ENCODE measurements at regions not wholly inside any gene's neighbourhood (a gene's known extent, or its start where the extent isn't known, plus 50 kb on each side); places are given as distances from the start of the nearest gene placed in this dataset.

- H3K4me3 ChIP-seq (ENCODE audit: severe bottlenecking), result no peak overlapping the region
- TF ChIP-seq, protein P1, sequence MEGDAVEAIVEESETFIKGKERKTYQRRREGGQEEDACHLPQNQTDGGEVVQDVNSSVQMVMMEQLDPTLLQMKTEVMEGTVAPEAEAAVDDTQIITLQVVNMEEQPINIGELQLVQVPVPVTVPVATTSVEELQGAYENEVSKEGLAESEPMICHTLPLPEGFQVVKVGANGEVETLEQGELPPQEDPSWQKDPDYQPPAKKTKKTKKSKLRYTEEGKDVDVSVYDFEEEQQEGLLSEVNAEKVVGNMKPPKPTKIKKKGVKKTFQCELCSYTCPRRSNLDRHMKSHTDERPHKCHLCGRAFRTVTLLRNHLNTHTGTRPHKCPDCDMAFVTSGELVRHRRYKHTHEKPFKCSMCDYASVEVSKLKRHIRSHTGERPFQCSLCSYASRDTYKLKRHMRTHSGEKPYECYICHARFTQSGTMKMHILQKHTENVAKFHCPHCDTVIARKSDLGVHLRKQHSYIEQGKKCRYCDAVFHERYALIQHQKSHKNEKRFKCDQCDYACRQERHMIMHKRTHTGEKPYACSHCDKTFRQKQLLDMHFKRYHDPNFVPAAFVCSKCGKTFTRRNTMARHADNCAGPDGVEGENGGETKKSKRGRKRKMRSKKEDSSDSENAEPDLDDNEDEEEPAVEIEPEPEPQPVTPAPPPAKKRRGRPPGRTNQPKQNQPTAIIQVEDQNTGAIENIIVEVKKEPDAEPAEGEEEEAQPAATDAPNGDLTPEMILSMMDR (IDR thresholded peaks at IDR 0.05; ENCODE audit: poor library complexity, severe bottlenecking), result no peak
- DNase-seq (ENCODE audit: low spot score), result no peak
These were observed 107.0 kb upstream of the PALS2 start for GRCh38 chr7:24466168-24466768.

GRCh38 chr7:24469118-24469517, 104.1 kb upstream of the PALS2 start:
- no peak overlapping the region for H3K4me3 ChIP-seq (ENCODE audit: severe bottlenecking)
- H3K9me3 ChIP-seq (ENCODE audit: severe bottlenecking), result no peaks in the 10 kb centered on the region
- H3K36me3 ChIP-seq (ENCODE audit: low read depth), result no peaks in the 10 kb centered on the region
- ATAC-seq (ENCODE audit: low read depth) (no peak), DNase-seq (ENCODE audit: low spot score) (no peak)
- H3K27ac ChIP-seq (ENCODE audit: poor library complexity, severe bottlenecking), result no peak overlapping the region
- H3K4me1 ChIP-seq (ENCODE audit: insufficient read depth, poor library complexity, severe bottlenecking), result no peaks in the 10 kb centered on the region
- TF ChIP-seq, protein P1 (IDR thresholded peaks at IDR 0.05; ENCODE audit: poor library complexity, severe bottlenecking), result no peak
- H3K27me3 ChIP-seq (ENCODE audit: insufficient read depth, poor library complexity, severe bottlenecking), result peaks cover under 1% of the 10 kb centered on the region

More at GRCh38 chr7:24466168-24466768, 107.0 kb upstream of the PALS2 start:
- ATAC-seq (ENCODE audit: low read depth), result no peak
- Histone ChIP-seq H3K36me3 (ENCODE audit: low read depth) (no peaks in the 10 kb centered on the region), H3K27ac (ENCODE audit: poor library complexity, severe bottlenecking) (no peak overlapping the region), H3K27me3 (ENCODE audit: insufficient read depth, poor library complexity, severe bottlenecking) (no peaks in the 10 kb centered on the region), H3K9me3 (ENCODE audit: severe bottlenecking) (no peaks in the 10 kb centered on the region), H3K4me1 (ENCODE audit: insufficient read depth, poor library complexity, severe bottlenecking) (no peaks in the 10 kb centered on the region)

DNA sequence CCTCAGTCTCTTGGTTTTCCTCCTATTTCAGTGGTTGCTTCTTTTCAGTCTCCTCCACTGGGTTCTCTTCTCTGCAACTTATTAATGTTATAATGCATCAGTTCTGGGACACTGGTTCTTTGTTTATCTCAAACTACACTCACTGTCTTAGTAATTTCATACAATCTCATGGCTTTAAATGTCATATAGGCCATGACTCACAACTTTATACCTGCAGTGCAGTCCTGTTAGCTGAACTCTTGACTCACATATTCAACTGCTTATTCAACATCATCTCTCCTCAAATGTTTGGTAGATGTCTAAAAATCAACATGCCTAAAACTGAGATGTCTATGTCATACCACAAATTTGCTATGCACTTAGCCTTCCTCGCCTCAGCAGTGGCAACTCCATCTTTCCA, 101.2 kb upstream of the PALS2 start:
- H3K9me3 ChIP-seq (ENCODE audit: severe bottlenecking), result no peaks in the 10 kb centered on the region
- peaks cover 2% of the 10 kb centered on the region for H3K27me3 ChIP-seq (ENCODE audit: insufficient read depth, poor library complexity, severe bottlenecking)
- DNase-seq (ENCODE audit: low spot score) (no peak), ATAC-seq (ENCODE audit: low read depth) (0 out of 3 replicates have a peak, but pooled peaks have one; percentile 27)
- no peak overlapping the region for H3K4me3 ChIP-seq (ENCODE audit: severe bottlenecking)
- H3K36me3 ChIP-seq (ENCODE audit: low read depth), result no peaks in the 10 kb centered on the region
- TF ChIP-seq, protein P1 (IDR thresholded peaks at IDR 0.05; ENCODE audit: poor library complexity, severe bottlenecking), result no peak
- H3K4me1 ChIP-seq (ENCODE audit: insufficient read depth, poor library complexity, severe bottlenecking), result no peaks in the 10 kb centered on the region
- no peak overlapping the region for H3K27ac ChIP-seq (ENCODE audit: poor library complexity, severe bottlenecking)

GRCh38 chr7:24475166-24475961, 97.9 kb upstream of the PALS2 start:
- Histone ChIP-seq H3K4me1 (ENCODE audit: insufficient read depth, poor library complexity, severe bottlenecking) (peaks cover 7% of the 10 kb centered on the region), H3K9me3 (ENCODE audit: severe bottlenecking) (no peaks in the 10 kb centered on the region), H3K4me3 (ENCODE audit: severe bottlenecking) (no peak overlapping the region), H3K27me3 (ENCODE audit: insufficient read depth, poor library complexity, severe bottlenecking) (peaks cover 2% of the 10 kb centered on the region), H3K36me3 (ENCODE audit: low read depth) (no peaks in the 10 kb centered on the region), H3K27ac (ENCODE audit: poor library complexity, severe bottlenecking) (no peak overlapping the region)
- no peak for ATAC-seq (ENCODE audit: low read depth)
- no peak for DNase-seq (ENCODE audit: low spot score)
- TF ChIP-seq, protein P1 (IDR thresholded peaks at IDR 0.05; ENCODE audit: poor library complexity, severe bottlenecking), result no peak

DNA sequence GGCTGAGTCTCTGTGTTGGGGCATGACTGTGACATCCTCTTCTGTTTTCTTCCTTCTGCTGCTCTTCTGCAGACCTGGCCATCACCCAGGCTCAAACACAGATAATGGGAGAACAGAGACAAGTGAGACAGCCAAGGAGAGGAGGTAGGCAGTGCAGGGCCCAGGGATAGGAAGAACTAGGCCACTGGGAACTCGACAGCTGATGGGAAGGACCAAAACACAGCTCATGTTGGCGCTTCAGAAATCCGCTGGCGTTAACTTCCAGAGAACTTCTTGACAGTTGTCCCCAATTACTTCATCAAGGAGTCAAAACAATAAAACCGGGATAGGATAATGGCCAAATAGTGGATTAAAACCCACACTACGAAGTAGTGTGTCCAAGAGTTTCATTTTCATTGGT, 97.0 kb upstream of the PALS2 start:
- Histone ChIP-seq H3K27me3 (ENCODE audit: insufficient read depth, poor library complexity, severe bottlenecking) (peaks cover 2% of the 10 kb centered on the region), H3K4me1 (ENCODE audit: insufficient read depth, poor library complexity, severe bottlenecking) (peaks cover 7% of the 10 kb centered on the region), H3K9me3 (ENCODE audit: severe bottlenecking) (no peaks in the 10 kb centered on the region), H3K36me3 (ENCODE audit: low read depth) (no peaks in the 10 kb centered on the region), H3K4me3 (ENCODE audit: severe bottlenecking) (no peak overlapping the region), H3K27ac (ENCODE audit: poor library complexity, severe bottlenecking) (no peak overlapping the region)
- no peak for DNase-seq (ENCODE audit: low spot score)
- ATAC-seq (ENCODE audit: low read depth), result no peak
- TF ChIP-seq, protein P1 (IDR thresholded peaks at IDR 0.05; ENCODE audit: poor library complexity, severe bottlenecking), result no peak

Measured in RWPE2 (cell line).